Cardiac septum (tissue), 1 donor: ENCODE measurements at regions not wholly inside any gene's neighbourhood (a gene's known extent, or its start where the extent isn't known, plus 50 kb on each side); places are given as distances from the start of the nearest gene placed in this dataset.

Experiments used
- DNase-seq: peaks from one replicate; pipeline ENCODE4 v3.0.0-alpha.2; 2020; ENCODE audit warnings: low spot score
- intact Hi-C: fragments of 100-400 bp; cut with DNase I; formaldehyde crosslinking; loops from one replicate; pipeline ENCODE4 v1.14.0; 2022
- donor health status: DM: no; HTN: no; CAD: no.

DNA sequence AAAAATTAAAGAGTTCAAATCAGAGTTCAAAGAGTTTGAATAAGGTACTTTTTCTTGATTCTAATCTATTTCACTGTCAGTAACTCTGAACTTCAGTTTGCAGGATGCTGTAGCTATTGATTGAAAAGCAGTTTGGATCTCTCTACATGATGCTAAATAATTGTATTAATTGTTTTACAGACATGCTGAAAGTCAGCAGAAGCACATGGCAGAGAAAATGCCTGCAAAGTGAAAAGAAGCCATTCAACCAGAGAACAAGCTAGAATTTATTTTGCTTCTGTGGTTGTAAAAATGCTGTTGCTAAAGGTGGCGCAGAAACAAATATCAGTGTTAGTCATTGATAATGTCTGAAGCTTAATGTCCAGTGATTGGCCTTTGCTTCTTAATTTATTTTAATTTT, 92.1 kb upstream of the IL12A start:
- intact Hi-C loops = no loop called here
- no peak for DNase-seq

DNA sequence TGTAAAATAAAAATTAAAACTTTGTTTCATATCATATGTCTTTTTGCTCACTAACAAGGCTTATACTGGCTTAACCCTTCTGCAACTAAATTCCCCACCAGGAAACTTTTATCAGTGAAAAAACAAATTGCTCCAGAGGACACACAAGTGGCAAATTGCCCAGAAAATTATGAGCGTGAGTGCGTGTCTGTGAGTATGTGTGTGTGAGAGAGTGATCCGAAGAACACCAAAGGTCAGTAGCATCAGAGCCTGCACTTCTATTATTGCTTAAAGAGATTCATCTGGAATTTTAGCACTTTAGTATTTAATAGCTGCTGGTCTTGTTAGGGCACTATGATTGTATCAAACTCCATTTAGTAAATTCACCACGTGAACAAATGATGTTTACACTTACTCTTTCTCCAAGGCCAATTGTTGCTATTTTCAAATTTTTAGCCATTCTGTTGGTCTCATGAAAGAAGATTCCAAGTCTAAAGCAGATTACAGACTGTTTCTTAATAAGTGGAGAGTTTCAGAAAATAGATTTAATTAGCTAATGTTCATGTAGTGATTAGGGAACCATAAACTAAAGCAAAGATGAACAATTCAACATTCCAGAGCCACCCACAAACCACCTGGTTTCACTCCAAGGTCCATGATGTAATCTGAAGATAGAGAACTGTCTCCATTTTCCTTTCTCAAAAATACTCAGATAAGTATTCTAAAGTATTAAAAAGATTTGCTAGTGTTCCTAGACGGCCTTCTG, 91.1 kb upstream of the IL12A start:
- intact Hi-C loops = no loop called here
- no peak for DNase-seq

GRCh38 chr3:159898147-159898546, 90.5 kb upstream of the IL12A start:
- no peak for DNase-seq

GRCh38 chr3:159899166-159899565, 89.5 kb upstream of the IL12A start:
- DNase-seq = no peak
- intact Hi-C loops = no loop called here

More at GRCh38 chr3:159898147-159898546, 90.5 kb upstream of the IL12A start:
- intact Hi-C loops = no loop called here

GRCh38 chr3:159902546-159903314, 85.9 kb upstream of the IL12A start:
- intact Hi-C loops = no loop called here
- DNase-seq = no peak

GRCh38 chr3:159904455-159904854, 84.2 kb upstream of the IL12A start:
- no peak for DNase-seq
- intact Hi-C loops = no loop called here

GRCh38 chr3:159904911-159905310, 83.7 kb upstream of the IL12A start:
- intact Hi-C loops = no loop called here
- no peak for DNase-seq

- intact Hi-C loops = no loop called here
- no peak for DNase-seq
Measured at GRCh38 chr3:159907828-159908227, 80.8 kb upstream of the IL12A start.

GRCh38 chr3:159910991-159911663, 77.5 kb upstream of the IL12A start:
- intact Hi-C loops = no loop called here
- no peak for DNase-seq

DNA sequence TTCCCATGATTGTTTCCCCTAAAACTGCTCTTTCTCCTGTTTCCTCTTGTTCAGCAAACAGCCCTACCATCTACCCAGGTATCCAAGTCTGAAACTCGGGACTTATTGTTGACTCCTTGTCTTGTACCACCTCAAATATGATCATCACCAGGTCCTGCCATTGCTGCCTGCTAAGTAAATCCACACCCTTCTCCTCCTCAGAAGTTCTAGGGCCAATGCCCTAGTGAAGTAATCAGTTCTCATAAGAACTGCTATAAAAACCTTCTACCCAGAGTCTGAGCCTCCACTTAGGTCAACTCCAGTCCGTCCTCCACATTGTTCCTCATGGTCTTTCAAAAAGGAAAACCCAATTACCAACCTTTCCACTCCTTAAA, 77.0 kb upstream of the IL12A start:
- intact Hi-C loops = no loop called here

GRCh38 chr3:159913712-159914414, 74.8 kb upstream of the IL12A start:
- no peak for DNase-seq
- intact Hi-C loops = no loop called here

More for the DNA sequence above, 77.0 kb upstream of the IL12A start:
- DNase-seq = no peak

DNA sequence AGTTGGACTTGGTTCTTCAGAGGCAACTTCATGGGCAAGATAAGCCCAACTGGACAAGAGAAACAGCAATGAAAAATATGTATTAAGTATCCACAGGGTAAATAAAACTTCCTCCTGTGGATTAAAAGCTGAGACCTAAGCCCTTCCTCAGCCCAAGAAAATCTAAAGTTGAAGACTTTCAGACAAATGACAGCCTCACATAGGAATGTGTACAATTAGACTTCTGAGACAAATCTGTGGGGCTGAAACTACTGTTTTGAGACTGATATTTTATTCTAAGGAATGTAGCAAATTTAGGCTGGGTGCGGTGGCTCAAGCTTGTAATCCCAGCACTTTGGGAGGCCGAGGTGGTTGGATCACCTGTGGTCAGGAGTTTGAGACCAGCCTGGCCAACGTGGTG, 74.2 kb upstream of the IL12A start:
- intact Hi-C loops = no loop called here
- DNase-seq = no peak

- no peak for DNase-seq
- intact Hi-C loops = no loop called here
Measured at GRCh38 chr3:159916052-159916451, 72.6 kb upstream of the IL12A start.

DNA sequence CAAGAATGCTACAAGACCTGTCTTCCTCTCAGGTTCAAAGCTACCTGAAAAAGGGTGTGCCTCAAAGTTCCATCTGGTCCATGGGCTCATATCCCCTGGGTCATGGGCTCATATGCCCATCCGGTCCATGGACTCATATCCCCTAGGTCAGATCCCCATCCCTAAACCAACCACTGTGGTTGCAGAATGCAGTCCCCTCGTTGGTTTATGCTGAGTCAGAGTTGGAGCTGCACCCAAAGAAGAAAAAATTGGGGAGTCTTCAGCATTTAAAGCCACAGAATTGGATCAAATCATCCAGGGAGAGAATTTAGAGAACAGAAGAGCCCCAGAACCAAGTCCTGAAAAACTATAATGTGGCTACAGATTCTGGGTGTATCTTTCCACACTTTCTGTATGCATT, 71.5 kb upstream of the IL12A start:
- DNase-seq = no peak
- intact Hi-C loops = no loop called here

DNA sequence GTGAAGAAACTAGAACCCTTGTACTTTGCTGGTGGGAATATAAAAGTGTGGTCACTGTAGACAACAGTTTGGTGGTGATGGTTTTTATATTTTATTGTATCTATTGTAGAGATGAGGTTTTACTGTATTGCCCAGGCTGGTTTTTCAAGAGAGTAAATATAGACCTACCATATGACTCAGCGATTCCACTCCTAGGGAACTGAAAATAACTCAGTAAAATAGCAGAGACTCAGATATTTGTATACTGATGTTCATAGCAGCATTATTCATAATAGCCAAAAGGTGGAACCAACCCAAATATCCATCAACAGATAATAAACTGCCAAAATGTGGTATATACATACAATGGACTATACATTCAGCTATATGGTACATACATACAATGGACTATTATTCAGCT, 68.8 kb upstream of the IL12A start:
- intact Hi-C loops = no loop called here
- DNase-seq = no peak

GRCh38 chr3:159922193-159922840, 66.3 kb upstream of the IL12A start:
- DNase-seq = no peak
- intact Hi-C loops = no loop called here

- intact Hi-C loops = no loop called here
- DNase-seq = no peak
Measured at GRCh38 chr3:159922861-159923312, 65.7 kb upstream of the IL12A start.

DNA sequence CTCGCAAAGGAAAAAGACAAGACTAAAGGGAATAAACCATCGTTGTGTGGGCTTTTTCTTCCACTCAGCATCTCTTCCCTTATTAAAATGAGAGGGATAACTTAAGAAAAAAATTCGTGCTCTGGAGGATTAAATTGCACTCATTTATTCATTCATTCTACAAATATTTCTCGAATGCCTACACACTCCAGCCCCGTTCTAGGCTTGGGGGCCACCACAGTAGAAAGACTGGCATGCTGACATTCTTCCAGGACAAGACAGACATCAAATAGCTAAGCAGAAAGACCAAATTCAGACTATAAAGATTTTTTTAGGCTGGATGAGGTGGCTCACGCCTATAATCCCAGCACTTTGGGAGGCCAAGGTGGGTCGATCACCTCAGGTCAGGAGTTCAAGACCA, 65.3 kb upstream of the IL12A start:
- intact Hi-C loops = no loop called here
- DNase-seq = no peak

DNA sequence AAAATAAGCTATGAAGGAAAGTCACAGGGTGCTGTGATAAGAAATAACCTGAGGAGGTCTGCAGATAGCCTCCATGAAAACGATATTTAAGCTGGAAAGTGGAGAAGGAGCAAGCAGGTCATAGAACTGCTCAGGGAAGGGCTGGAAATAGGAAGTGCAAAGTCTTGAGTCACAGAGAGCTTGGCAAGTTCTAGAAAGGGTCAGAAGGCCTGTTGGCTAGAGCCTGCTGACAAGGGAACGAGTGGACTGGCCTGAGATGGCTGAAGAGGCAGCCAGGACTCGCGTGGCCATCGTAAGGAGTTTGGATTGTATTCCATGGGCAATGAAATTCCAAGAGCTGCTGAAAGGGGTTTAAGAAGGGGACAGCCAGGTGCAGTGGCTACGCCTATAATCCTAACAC, 64.7 kb upstream of the IL12A start:
- DNase-seq = no peak
- intact Hi-C loops = no loop called here

- intact Hi-C loops = no loop called here
- DNase-seq = no peak
Measured at GRCh38 chr3:159924411-159924810, 64.2 kb upstream of the IL12A start.
